PC-9 (cell line): ENCODE measurements at regions not wholly inside any gene's neighbourhood (a gene's known extent, or its start where the extent isn't known, plus 50 kb on each side); places are given as distances from the start of the nearest gene placed in this dataset.

Experiments
- BruUV-seq: library from RNA; stranded (reverse); fragments of 400-500 nt; replicated peaks from 2 replicates; lab custom pipeline; 2021; lab: Mats Ljungman, UMichigan
- CTCF ChIA-PET: fragments of 300-600 bp; sonication (Branson Sonifier 250); formaldehyde crosslinking; loops from one replicate; lab custom pipeline; 2022; ENCODE audit warnings: antibody characterized with exemption; lab: Charles Lee
- POLR2A ChIA-PET: fragments of 300-600 bp; sonication (Branson Sonifier 250); formaldehyde crosslinking; loops from one replicate; lab custom pipeline; 2022; ENCODE audit warnings: antibody characterized with exemption; ENCODE audit not compliant: unreplicated experiment; lab: Charles Lee
- DNase-seq, 2 experiments: peaks; one replicate each; pipeline versions ENCODE4 v3.0.0 to v3.0.0-alpha.2; 2015 to 2022; ENCODE audit warnings: mixed read lengths in 1 of 2
- H2AFZ ChIP-seq: fragments of 200-600 bp; sonication (generic); 2 replicates; pipeline ENCODE4 v1.8.1; 2017; ENCODE audit warnings: antibody characterized with exemption
- H3F3A ChIP-seq: fragments of 200-600 bp; sonication (generic); 2 replicates; pipeline ENCODE4 v1.8.1; 2017; ENCODE audit warnings: antibody characterized with exemption, mild to moderate bottlenecking, low read depth; ENCODE audit not compliant: insufficient read depth
- H3K27ac ChIP-seq: fragments of 200-600 bp; sonication (generic); 2 replicates; pipeline ENCODE4 v1.6.1; 2016; ENCODE audit warnings: mixed run types
- H3K27me3 ChIP-seq: fragments of 200-600 bp; sonication (generic); 2 replicates; pipeline ENCODE4 v1.6.1; 2016; ENCODE audit warnings: low read depth, mixed run types; ENCODE audit not compliant: insufficient read depth
- H3K36me3 ChIP-seq: fragments of 200-600 bp; sonication (generic); 2 replicates; pipeline ENCODE4 v1.6.1; 2016; ENCODE audit warnings: low read depth, mixed run types
- H3K4me1 ChIP-seq: fragments of 200-600 bp; sonication (generic); replicated peaks from 2 replicates; pipeline ENCODE4 v1.6.1; 2016; ENCODE audit warnings: mixed run types; ENCODE audit not compliant: insufficient read depth
- H3K4me2 ChIP-seq: fragments of 200-600 bp; sonication (generic); 2 replicates; pipeline ENCODE4 v1.6.1; 2017; ENCODE audit warnings: mixed run types
- H3K4me3 ChIP-seq: fragments of 200-600 bp; sonication (generic); 2 replicates; pipeline ENCODE4 v1.6.1; 2016; ENCODE audit warnings: mixed run types
- H3K79me2 ChIP-seq: fragments of 200-600 bp; sonication (generic); 2 replicates; pipeline ENCODE4 v1.6.1; 2017; ENCODE audit warnings: low read depth, mixed run types
- H3K9me2 ChIP-seq: fragments of 200-600 bp; sonication (generic); 2 replicates; pipeline ENCODE4 v1.8.1; 2017; ENCODE audit warnings: mild to moderate bottlenecking; ENCODE audit not compliant: insufficient read depth
- H3K9me3 ChIP-seq: fragments of 200-600 bp; sonication (generic); 2 replicates; pipeline ENCODE4 v1.8.1; 2016; ENCODE audit warnings: low read depth; ENCODE audit not compliant: insufficient read depth
- H4K20me1 ChIP-seq: fragments of 200-600 bp; sonication (generic); 2 replicates; pipeline ENCODE4 v1.8.1; 2017; ENCODE audit not compliant: insufficient read depth
- CTCF ChIP-seq: fragments of 200-600 bp; sonication (generic); conservative IDR thresholded peaks from 2 replicates; pipeline ENCODE4 v1.6.1; 2017; ENCODE audit warnings: mixed run types, antibody characterized with exemption, mild to moderate bottlenecking, moderate library complexity
- EZH2 ChIP-seq: fragments of 200-600 bp; sonication (generic); IDR thresholded peaks from 2 replicates; pipeline ENCODE4 v1.8.0; 2017; ENCODE audit warnings: antibody characterized with exemption, low read depth
- intact Hi-C: fragments of 100-400 bp; cut with micrococcal nuclease; formaldehyde crosslinking; loops from one replicate; pipeline ENCODE4 v1.10.0; 2022; ENCODE audit not compliant: unreplicated experiment

DNA sequence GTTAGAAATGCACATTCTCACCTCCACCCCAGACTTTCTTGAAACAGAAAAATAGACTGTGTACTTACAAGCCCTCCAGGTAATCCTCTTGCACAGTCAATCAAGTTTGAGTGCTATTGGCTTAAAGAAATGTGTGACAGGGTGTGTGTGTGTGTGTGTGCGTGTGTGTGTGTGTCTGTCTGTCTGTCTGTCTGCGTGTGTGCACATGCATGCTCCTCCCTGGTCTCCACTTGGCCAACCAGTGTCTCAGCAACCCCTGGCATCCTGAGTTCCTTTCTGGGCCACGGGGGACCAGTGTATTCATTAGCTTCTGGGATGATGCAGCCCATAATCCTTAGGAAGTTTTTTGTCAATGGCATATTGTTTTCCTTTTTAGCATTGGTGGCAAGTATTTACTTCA, 128.8 kb upstream of the IL12A start:
- H3K4me3 ChIP-seq, result no peak overlapping the region
- no peak overlapping the region for H3K27ac ChIP-seq
- no TSS peak for BruUV-seq
- peaks cover 15% of the 10 kb centered on the region; the same call in 1 of the 2 replicates for H3K79me2 ChIP-seq
- no peak overlapping the region for H2AFZ ChIP-seq
- H3K9me2 ChIP-seq, result no peaks in the 10 kb centered on the region
- ChIA-PET POLR2A (no interaction called here), CTCF (interaction anchor here (0.7 kb wide), 2 partner anchors 146 to 827 kb away, joined by 3 to 5 read pairs; no protein-coding TSS in a partner anchor)
- no peak overlapping the region for H3K4me2 ChIP-seq
- intact Hi-C loops, result no loop called here
- no peaks in the 10 kb centered on the region for H3K27me3 ChIP-seq
- H3F3A ChIP-seq, result peaks cover 4% of the 10 kb centered on the region; the same call in 1 of the 2 replicates
- H4K20me1 ChIP-seq, result no peaks in the 10 kb centered on the region
- no peaks in the 10 kb centered on the region for H3K36me3 ChIP-seq
- H3K9me3 ChIP-seq, result no peaks in the 10 kb centered on the region
- no peak for TF ChIP-seq EZH2
- TF ChIP-seq CTCF, result no peak
- peaks cover 12% of the 10 kb centered on the region for H3K4me1 ChIP-seq
- DNase-seq, result peak in 1 of 2 experiments; percentile 16

DNA sequence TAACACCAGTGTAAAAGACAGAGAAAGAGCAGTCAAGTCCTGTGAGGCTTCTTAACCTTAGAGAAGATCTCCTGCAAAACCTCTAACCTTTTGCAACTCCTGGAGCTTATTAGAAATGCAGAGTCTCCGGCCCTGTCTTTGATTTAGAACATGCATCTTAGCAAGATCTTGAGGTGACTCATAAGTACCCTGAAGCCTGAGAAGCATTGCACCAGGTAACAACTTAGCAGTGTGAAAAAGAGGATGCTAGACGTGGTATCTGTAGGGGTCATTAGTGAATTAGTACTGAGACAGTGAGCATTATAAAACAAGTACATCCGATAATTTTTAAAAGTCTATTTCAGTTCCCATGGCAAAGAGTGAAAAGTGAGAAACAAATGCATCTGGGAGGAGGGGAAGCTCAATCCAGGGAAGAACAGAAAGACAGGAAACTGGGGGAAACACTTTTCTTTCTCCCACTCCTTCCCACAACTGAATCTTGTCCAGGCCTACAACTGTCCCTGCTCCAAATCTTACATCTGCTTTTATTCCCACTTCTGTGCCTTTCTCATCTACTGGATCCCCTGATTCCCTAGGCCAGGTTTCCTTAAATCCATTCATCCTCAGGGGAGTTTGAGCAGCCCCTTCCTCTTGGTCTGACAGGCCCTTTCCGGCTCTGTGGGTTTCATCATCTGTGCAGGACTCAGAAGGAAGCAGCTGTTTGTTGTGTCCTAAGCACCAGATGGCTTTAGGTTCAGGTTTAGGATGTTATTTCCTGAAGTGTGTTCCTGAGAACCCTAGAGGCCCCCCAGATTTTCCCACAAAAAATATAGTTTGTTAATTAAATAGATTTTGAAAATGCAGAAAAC, 128.1 kb upstream of the IL12A start:
- ChIA-PET CTCF (interaction anchor here (0.7 kb wide), 1 partner anchor 826 kb away, joined by 5 read pairs; no protein-coding TSS in a partner anchor), POLR2A (no interaction called here)
- Histone ChIP-seq H3K79me2 (peaks cover 15% of the 10 kb centered on the region; the same call in 1 of the 2 replicates), H3K9me3 (no peaks in the 10 kb centered on the region), H3K9me2 (no peaks in the 10 kb centered on the region), H3K36me3 (no peaks in the 10 kb centered on the region), H3K27ac (no peak overlapping the region), H3K4me2 (no peak overlapping the region), H3K4me1 (peaks cover 5% of the 10 kb centered on the region), H3F3A (no peaks in the 10 kb centered on the region), H4K20me1 (no peaks in the 10 kb centered on the region), H3K4me3 (no peak overlapping the region), H3K27me3 (no peaks in the 10 kb centered on the region), H2AFZ (no peak overlapping the region)
- intact Hi-C loops, result no loop called here
- BruUV-seq, result no TSS peak
- DNase-seq, result peak in 1 of 2 experiments; percentile 12
- TF ChIP-seq CTCF, result no peak
- TF ChIP-seq EZH2, result no peak

DNA sequence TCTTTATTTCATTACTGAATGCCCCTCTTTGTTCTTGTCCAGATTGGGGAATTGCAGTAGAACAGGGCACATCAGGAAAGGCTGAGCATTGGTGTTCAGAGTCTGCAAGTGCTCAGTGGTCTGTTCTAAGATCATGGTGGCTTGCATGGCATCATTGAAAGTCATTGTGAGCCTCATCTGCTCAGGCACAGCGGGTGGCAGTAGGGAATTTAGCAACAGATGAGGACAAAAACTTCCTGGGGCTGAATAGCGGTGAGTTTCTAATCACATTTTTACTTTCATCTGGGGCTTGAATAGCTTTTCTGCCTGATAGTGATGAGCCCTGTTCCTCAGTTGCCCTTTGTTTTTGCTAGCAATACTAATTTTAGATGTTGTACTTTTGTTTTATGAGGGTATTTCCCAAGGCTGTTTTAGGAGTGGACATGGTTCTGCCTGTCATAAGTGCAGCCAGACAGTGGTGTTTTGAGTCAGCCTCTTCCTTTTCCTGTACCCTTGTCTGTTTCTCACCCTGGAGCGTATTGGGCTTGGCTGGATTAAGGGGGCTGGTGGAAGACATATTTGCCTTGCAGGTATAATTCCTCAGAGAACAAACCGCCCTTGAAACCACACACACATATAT, 127.2 kb upstream of the IL12A start:
- H3K4me2 ChIP-seq, result no peak overlapping the region
- ChIA-PET POLR2A (no interaction called here), CTCF (no interaction called here)
- no TSS peak for BruUV-seq
- no peaks in the 10 kb centered on the region for H3F3A ChIP-seq
- peaks cover 6% of the 10 kb centered on the region; the same call in 1 of the 2 replicates for H3K79me2 ChIP-seq
- no peaks in the 10 kb centered on the region for H3K9me3 ChIP-seq
- intact Hi-C loops, result no loop called here
- H3K27me3 ChIP-seq, result no peaks in the 10 kb centered on the region
- H3K4me3 ChIP-seq, result no peak overlapping the region
- no peak overlapping the region for H3K27ac ChIP-seq
- H4K20me1 ChIP-seq, result no peaks in the 10 kb centered on the region
- peak in 1 of 2 experiments; percentile 11 for DNase-seq
- H3K36me3 ChIP-seq, result no peaks in the 10 kb centered on the region
- H3K4me1 ChIP-seq, result no peaks in the 10 kb centered on the region
- H3K9me2 ChIP-seq, result no peaks in the 10 kb centered on the region
- TF ChIP-seq EZH2 (no peak), CTCF (no peak)
- H2AFZ ChIP-seq, result no peak overlapping the region
